Motor neuron (in vitro differentiated cells): ENCODE measurements at regions not wholly inside any gene's neighbourhood (a gene's known extent, or its start where the extent isn't known, plus 50 kb on each side); places are given as distances from the start of the nearest gene placed in this dataset.

Experiments used
- ATAC-seq, 8 experiments: fragments of 200-7000 bp; cut with Tn5 transposase; replicated peaks in 6 of 8; 2 replicates each; pipeline ENCODE4 v1.8.0; 2021; ENCODE audit warnings: mild to moderate bottlenecking in 8 of 8, moderate library complexity in 8 of 8
- H3K27ac ChIP-seq, 2 donors: fragments of 250-450 bp; sonication (Bioruptor Pico); 2 replicates each; pipeline ENCODE4 v1.9.0; 2021; ENCODE audit warnings: antibody characterized with exemption in 2 of 2, mild to moderate bottlenecking in 2 of 2, moderate library complexity in 1 of 2
- H3K4me1 ChIP-seq, 2 donors: fragments of 250-450 bp; sonication (Bioruptor Pico); replicated peaks in 1 of 2; 2 replicates each; pipeline ENCODE4 v1.6.1; 2021; ENCODE audit warnings: antibody characterized with exemption in 2 of 2, mild to moderate bottlenecking in 2 of 2, moderate library complexity in 1 of 2
- H3K4me3 ChIP-seq, 5 donors: fragments of 250-450 bp; sonication (Bioruptor Pico); 2 replicates each; pipeline ENCODE4 v1.9.0; 2021; ENCODE audit warnings: antibody characterized with exemption in 5 of 5, mild to moderate bottlenecking in 5 of 5, moderate library complexity in 4 of 5
- whole genome bisulfite sequencing, 10 experiments: fragments of 450-650 bp; shearing (Covaris generic); methylation state at CpG; one replicate each; pipeline ENCODE4 v1.0.0; 2022; 5-methylcytosine and 5-hydroxymethylcytosine counted together
- in situ Hi-C, 9 experiments: fragments of 400-800 bp; cut with MboI; loops; one replicate each; pipeline ENCODE4 v1.15.0; 2021; ENCODE audit warnings: low sequenced_read_pairs in 9 of 9, low pct_unique_long_range_greater_than_20kb in 2 of 9; ENCODE audit not compliant: unreplicated experiment in 9 of 9

GRCh38 chr10:63030536-63030935, 102.6 kb upstream of the NRBF2 start:
- in situ Hi-C loops, result no loop called here
- no peaks in the 10 kb centered on the region for H3K4me1 ChIP-seq
- no peak overlapping the region for H3K27ac ChIP-seq
- H3K4me3 ChIP-seq, result no peak overlapping the region
- ATAC-seq, result peak in 2 of 8 experiments; percentile 39 to 63
- WGBS, 10 experiments, result 40 to 100% (median 89%) methylated on average over 1 to 4 of the region's 4 CpGs; no CpG with 5 or more reads in 3 of the 10 experiments

GRCh38 chr10:63027531-63027930, 105.6 kb upstream of the NRBF2 start:
- WGBS, 10 experiments, result 44 to 96% (median 79%) methylated on average over 2 to 6 of the region's 6 CpGs; no CpG with 5 or more reads in 1 of the 10 experiments
- in situ Hi-C loops, result no loop called here
- Histone ChIP-seq H3K4me3 (no peak overlapping the region), H3K27ac (no peak overlapping the region), H3K4me1 (no peaks in the 10 kb centered on the region)
- no peak for ATAC-seq

- Histone ChIP-seq H3K4me1 (no peaks in the 10 kb centered on the region), H3K27ac (no peak overlapping the region), H3K4me3 (no peak overlapping the region)
- WGBS, 10 experiments, result 29 to 100% (median 56%) methylated on average over 1 of the region's 1 CpG; no CpG with 5 or more reads in 3 of the 10 experiments
- in situ Hi-C loops, result no loop called here
- no peak for ATAC-seq
Observed at GRCh38 chr10:63021225-63021624, 111.9 kb upstream of the NRBF2 start.

- no peak overlapping the region for H3K27ac ChIP-seq
- in situ Hi-C loops, result no loop called here
- no peak for ATAC-seq
Observed at GRCh38 chr10:63013755-63014154, 119.4 kb upstream of the NRBF2 start.

GRCh38 chr10:63012623-63013022, 120.5 kb upstream of the NRBF2 start:
- Histone ChIP-seq H3K4me3 (no peak overlapping the region), H3K4me1 (no peaks in the 10 kb centered on the region), H3K27ac (no peak overlapping the region)
- in situ Hi-C loops, result no loop called here
- ATAC-seq, result no peak

More at GRCh38 chr10:63013755-63014154, 119.4 kb upstream of the NRBF2 start:
- Histone ChIP-seq H3K4me3 (no peak overlapping the region), H3K4me1 (no peaks in the 10 kb centered on the region)
- 0 to 100% (median 71%) methylated on average over 1 of the region's 1 CpG; no CpG with 5 or more reads in 3 of the 10 experiments for WGBS, 10 experiments

GRCh38 chr10:63010203-63010602, 122.9 kb upstream of the NRBF2 start:
- WGBS, 10 experiments, result 80 to 100% (median 100%) methylated on average over 1 of the region's 1 CpG; no CpG with 5 or more reads in 4 of the 10 experiments
- H3K27ac ChIP-seq, result no peak overlapping the region
- no peak for ATAC-seq
- H3K4me1 ChIP-seq, result no peaks in the 10 kb centered on the region
- H3K4me3 ChIP-seq, result no peak overlapping the region
- in situ Hi-C loops, result no loop called here

- in situ Hi-C loops, result no loop called here
- no peak overlapping the region for H3K4me3 ChIP-seq
- no peak overlapping the region for H3K27ac ChIP-seq
- no peaks in the 10 kb centered on the region for H3K4me1 ChIP-seq
- no peak for ATAC-seq
Observed at GRCh38 chr10:63008491-63008890, 124.6 kb upstream of the NRBF2 start.

- 79 to 100% (median 85%) methylated on average over 1 to 8 of the region's 9 CpGs for WGBS, 10 experiments
- in situ Hi-C loops, result no loop called here
Observed at GRCh38 chr10:63007112-63007511, 126.0 kb upstream of the NRBF2 start.

GRCh38 chr10:63005246-63005645, 127.9 kb upstream of the NRBF2 start:
- WGBS, 10 experiments, result 0 to 100% (median 65%) methylated on average over 1 to 3 of the region's 3 CpGs
- ATAC-seq, result peak in 1 of 8 experiments; percentile 23
- in situ Hi-C loops, result no loop called here
- Histone ChIP-seq H3K4me1 (peaks cover 0 to 4% of the 10 kb centered on the region in 2 donors), H3K4me3 (no peak overlapping the region), H3K27ac (no peak overlapping the region)

More at GRCh38 chr10:63007112-63007511, 126.0 kb upstream of the NRBF2 start:
- ATAC-seq, result no peak
- Histone ChIP-seq H3K27ac (no peak overlapping the region), H3K4me1 (no peaks in the 10 kb centered on the region), H3K4me3 (no peak overlapping the region)

GRCh38 chr10:63003816-63004453, 129.2 kb upstream of the NRBF2 start:
- no peak overlapping the region for H3K4me3 ChIP-seq
- no peak overlapping the region for H3K27ac ChIP-seq
- 13 to 90% (median 55%) methylated on average over 1 to 5 of the region's 5 CpGs; no CpG with 5 or more reads in 1 of the 10 experiments for WGBS, 10 experiments
- in situ Hi-C loops, result no loop called here
- H3K4me1 ChIP-seq, result peaks cover 0 to 11% of the 10 kb centered on the region in 2 donors
- ATAC-seq, result no peak

- H3K4me3 ChIP-seq, result no peak overlapping the region
- 33 to 50% (median 48%) methylated on average over 1 to 2 of the region's 3 CpGs; no CpG with 5 or more reads in 6 of the 10 experiments for WGBS, 10 experiments
- H3K4me1 ChIP-seq, result peaks cover 8 to 16% of the 10 kb centered on the region in 2 donors
- in situ Hi-C loops, result no loop called here
- ATAC-seq, result peak in 5 of 8 experiments; percentile 85 to 99 (median 93)
- no peak overlapping the region for H3K27ac ChIP-seq
Observed at GRCh38 chr10:62996925-62997324, 136.2 kb upstream of the NRBF2 start.

- in situ Hi-C loops, result no loop called here
- no peak overlapping the region for H3K4me3 ChIP-seq
- no peak for ATAC-seq
- no peak overlapping the region for H3K27ac ChIP-seq
- H3K4me1 ChIP-seq, result peaks cover 8 to 16% of the 10 kb centered on the region in 2 donors
- whole genome bisulfite sequencing, 10 experiments, result 20 to 88% (median 34%) methylated on average over 1 of the region's 1 CpG
Observed at GRCh38 chr10:62996516-62996915, 136.6 kb upstream of the NRBF2 start.

- H3K27ac ChIP-seq, result no peak overlapping the region
- in situ Hi-C loops, result no loop called here
Observed at GRCh38 chr10:62993121-62993520, 140.0 kb upstream of the NRBF2 start.

GRCh38 chr10:62992145-62992721, 140.9 kb upstream of the NRBF2 start:
- H3K27ac ChIP-seq, result no peak overlapping the region
- no peak overlapping the region for H3K4me3 ChIP-seq
- WGBS, 10 experiments, result 48 to 100% (median 83%) methylated on average over 1 to 9 of the region's 9 CpGs
- ATAC-seq, result no peak
- in situ Hi-C loops, result no loop called here
- peaks cover 5 to 11% of the 10 kb centered on the region in 2 donors for H3K4me1 ChIP-seq

More at GRCh38 chr10:62993121-62993520, 140.0 kb upstream of the NRBF2 start:
- Histone ChIP-seq H3K4me3 (no peak overlapping the region), H3K4me1 (peaks cover 5 to 8% of the 10 kb centered on the region in 2 donors)
- no peak for ATAC-seq
